ENCODE measurements at regions not wholly inside any gene's neighbourhood (a gene's known extent, or its start where the extent isn't known, plus 50 kb on each side); places are given as distances from the start of the nearest gene placed in this dataset.

DNA sequence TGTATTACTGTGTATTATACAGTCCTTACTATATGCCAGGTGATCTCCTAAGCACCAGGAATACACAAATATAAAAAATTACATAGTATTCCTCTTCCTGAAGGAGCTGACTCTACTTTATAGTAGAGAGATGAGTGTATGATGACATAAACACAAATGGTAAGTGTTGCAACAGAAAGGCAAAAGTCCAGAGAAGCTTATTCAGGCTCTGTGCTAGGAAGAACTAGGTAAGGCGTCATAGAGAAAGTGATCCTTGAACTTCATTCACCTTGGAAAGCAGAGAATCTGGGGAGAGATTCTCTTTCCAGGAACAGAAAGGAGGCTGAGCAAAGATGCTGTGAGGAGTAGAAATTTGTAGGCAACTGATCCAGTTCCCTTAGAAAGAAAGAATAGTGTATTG is 115.0 kb upstream of the KCNIP4 start:
- Histone ChIP-seq H3K79me2 (ENCODE audit: control insufficient read depth, insufficient read depth, low read length) (no peaks in the 10 kb centered on the region), H3K36me3 (ENCODE audit: control insufficient read depth, insufficient read depth, low read length) (no peaks in the 10 kb centered on the region), H3K79me1 (ENCODE audit: low read length) (no peaks in the 10 kb centered on the region), H2BK5ac (ENCODE audit: low read length) (no peak overlapping the region), H3K4me2 (ENCODE audit: low read length) (no peak overlapping the region), H3K27me3 (ENCODE audit: insufficient read depth, low read length, poor library complexity) (no peaks in the 10 kb centered on the region), H2BK120ac (ENCODE audit: low read depth, low read length) (no peak overlapping the region), H3K23ac (ENCODE audit: low read length) (no peak overlapping the region), H4K5ac (ENCODE audit: low read length) (no peak overlapping the region), H2BK15ac (replicated peaks; ENCODE audit: low read depth) (no peak overlapping the region), H4K8ac (ENCODE audit: low read depth, low read length) (no peak overlapping the region), H3K4me1 (ENCODE audit: control insufficient read depth, low read depth, low read length) (no peaks in the 10 kb centered on the region), H3K56ac (ENCODE audit: low read length) (no peak overlapping the region), H3K27ac (ENCODE audit: low read depth, low read length) (no peak overlapping the region), H3K9ac (ENCODE audit: low read length) (no peak overlapping the region), H3K4ac (ENCODE audit: low read depth, low read length) (no peak overlapping the region), H2AK5ac (ENCODE audit: low read length) (no peak overlapping the region), H3K4me3 (ENCODE audit: low read length) (no peak overlapping the region), H3K18ac (ENCODE audit: low read length) (no peak overlapping the region)
- WGBS (ENCODE audit: extremely low coverage, insufficient coverage, low lambda C conversion rate) = no CpG with 5 or more reads among the region's 1 CpG
- DNase-seq = no peak

DNA sequence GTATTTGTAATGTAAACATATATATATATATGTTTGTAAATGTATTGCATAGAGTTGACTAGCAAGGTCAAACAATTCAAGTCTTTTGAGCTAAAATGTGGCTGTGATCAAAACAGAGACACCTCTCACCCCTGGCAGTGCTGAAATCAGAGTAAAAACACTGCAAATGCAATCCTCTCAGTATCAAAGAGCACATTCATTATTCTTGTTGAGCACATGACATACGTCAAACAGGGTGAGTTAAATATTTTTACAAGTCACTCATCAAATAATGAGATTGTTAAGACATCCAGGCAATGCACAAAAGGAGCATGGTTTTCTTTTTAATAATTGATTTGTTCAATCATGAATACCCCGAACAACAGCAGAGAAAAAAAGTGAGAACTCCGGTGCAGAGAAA is 114.1 kb upstream of the KCNIP4 start:
- no peak overlapping the region for H3K27ac ChIP-seq (ENCODE audit: low read depth, low read length)
- H2BK15ac ChIP-seq (replicated peaks; ENCODE audit: low read depth) = no peak overlapping the region
- H4K8ac ChIP-seq (ENCODE audit: low read depth, low read length) = no peak overlapping the region
- no peaks in the 10 kb centered on the region for H3K36me3 ChIP-seq (ENCODE audit: control insufficient read depth, insufficient read depth, low read length)
- H3K4me3 ChIP-seq (ENCODE audit: low read length) = no peak overlapping the region
- WGBS (ENCODE audit: extremely low coverage, insufficient coverage, low lambda C conversion rate) = no CpG with 5 or more reads among the region's 3 CpGs
- H4K5ac ChIP-seq (ENCODE audit: low read length) = no peak overlapping the region
- H3K56ac ChIP-seq (ENCODE audit: low read length) = no peak overlapping the region
- H3K18ac ChIP-seq (ENCODE audit: low read length) = no peak overlapping the region
- H3K4ac ChIP-seq (ENCODE audit: low read depth, low read length) = no peak overlapping the region
- H3K79me1 ChIP-seq (ENCODE audit: low read length) = no peaks in the 10 kb centered on the region
- no peak for DNase-seq
- H2BK120ac ChIP-seq (ENCODE audit: low read depth, low read length) = no peak overlapping the region
- H2BK5ac ChIP-seq (ENCODE audit: low read length) = no peak overlapping the region
- H2AK5ac ChIP-seq (ENCODE audit: low read length) = no peak overlapping the region
- no peaks in the 10 kb centered on the region for H3K27me3 ChIP-seq (ENCODE audit: insufficient read depth, low read length, poor library complexity)
- H3K4me1 ChIP-seq (ENCODE audit: control insufficient read depth, low read depth, low read length) = no peaks in the 10 kb centered on the region
- H3K79me2 ChIP-seq (ENCODE audit: control insufficient read depth, insufficient read depth, low read length) = no peaks in the 10 kb centered on the region
- H3K9ac ChIP-seq (ENCODE audit: low read length) = no peak overlapping the region
- no peak overlapping the region for H3K23ac ChIP-seq (ENCODE audit: low read length)
- H3K4me2 ChIP-seq (ENCODE audit: low read length) = no peak overlapping the region

DNA sequence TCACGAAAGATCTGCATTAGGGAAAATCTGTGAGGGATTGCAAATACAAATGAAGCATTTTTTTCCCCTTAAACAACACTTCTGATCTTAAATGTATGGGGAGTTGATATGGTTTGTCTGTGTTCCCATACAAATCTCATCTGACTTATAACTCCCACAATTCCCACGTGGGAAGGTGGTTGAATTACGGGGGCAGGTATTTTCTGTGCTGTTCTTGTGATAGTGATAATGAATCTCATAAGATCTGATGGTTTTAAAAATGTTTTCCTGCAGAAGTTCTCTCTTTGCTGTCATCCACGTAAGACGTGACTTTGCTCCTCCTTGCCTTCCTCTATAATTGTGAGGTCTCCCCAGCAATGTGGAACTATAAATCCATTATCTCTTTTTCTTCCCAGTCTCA is 107.4 kb upstream of the KCNIP4 start:
- Histone ChIP-seq H4K8ac (ENCODE audit: low read depth, low read length) (no peak overlapping the region), H3K79me1 (ENCODE audit: low read length) (no peaks in the 10 kb centered on the region), H3K18ac (ENCODE audit: low read length) (no peak overlapping the region), H2AK5ac (ENCODE audit: low read length) (no peak overlapping the region), H3K23ac (ENCODE audit: low read length) (no peak overlapping the region), H3K36me3 (ENCODE audit: control insufficient read depth, insufficient read depth, low read length) (no peaks in the 10 kb centered on the region), H3K4me3 (ENCODE audit: low read length) (no peak overlapping the region), H3K79me2 (ENCODE audit: control insufficient read depth, insufficient read depth, low read length) (no peaks in the 10 kb centered on the region), H3K4me2 (ENCODE audit: low read length) (no peak overlapping the region), H3K4ac (ENCODE audit: low read depth, low read length) (no peak overlapping the region), H3K9ac (ENCODE audit: low read length) (no peak overlapping the region), H4K5ac (ENCODE audit: low read length) (no peak overlapping the region), H3K27ac (ENCODE audit: low read depth, low read length) (no peak overlapping the region), H2BK15ac (replicated peaks; ENCODE audit: low read depth) (no peak overlapping the region), H3K4me1 (ENCODE audit: control insufficient read depth, low read depth, low read length) (no peaks in the 10 kb centered on the region), H3K27me3 (ENCODE audit: insufficient read depth, low read length, poor library complexity) (no peaks in the 10 kb centered on the region), H2BK5ac (ENCODE audit: low read length) (no peak overlapping the region), H2BK120ac (ENCODE audit: low read depth, low read length) (no peak overlapping the region), H3K56ac (ENCODE audit: low read length) (no peak overlapping the region)
- no peak for DNase-seq
- WGBS (ENCODE audit: extremely low coverage, insufficient coverage, low lambda C conversion rate) = no CpG with 5 or more reads among the region's 5 CpGs

DNA sequence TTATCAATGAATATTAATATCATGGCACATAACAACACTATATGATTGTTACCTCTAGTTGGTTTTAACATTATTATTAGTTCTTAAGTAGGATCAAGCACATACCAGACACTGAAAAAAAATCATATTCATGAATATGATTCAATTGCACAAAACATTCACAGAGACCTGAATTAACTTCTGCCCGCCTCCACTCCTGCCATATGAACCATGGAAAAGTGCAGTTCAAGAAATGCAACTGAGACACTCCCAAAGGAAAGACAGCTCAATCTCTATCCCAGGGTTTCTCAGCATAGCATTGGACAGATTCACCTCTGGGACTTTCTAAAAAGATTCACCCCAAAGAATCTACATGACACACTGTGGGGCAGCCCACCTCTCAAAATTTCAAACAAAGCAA is 103.5 kb upstream of the KCNIP4 start:
- no peaks in the 10 kb centered on the region for H3K36me3 ChIP-seq (ENCODE audit: control insufficient read depth, insufficient read depth, low read length)
- H3K4me2 ChIP-seq (ENCODE audit: low read length) = no peak overlapping the region
- H2BK5ac ChIP-seq (ENCODE audit: low read length) = no peak overlapping the region
- no peak overlapping the region for H3K27ac ChIP-seq (ENCODE audit: low read depth, low read length)
- no peaks in the 10 kb centered on the region for H3K4me1 ChIP-seq (ENCODE audit: control insufficient read depth, low read depth, low read length)
- H3K79me1 ChIP-seq (ENCODE audit: low read length) = no peaks in the 10 kb centered on the region
- H2BK15ac ChIP-seq (replicated peaks; ENCODE audit: low read depth) = no peak overlapping the region
- no CpG with 5 or more reads among the region's 1 CpG for WGBS (ENCODE audit: extremely low coverage, insufficient coverage, low lambda C conversion rate)
- no peak overlapping the region for H3K4me3 ChIP-seq (ENCODE audit: low read length)
- H3K9ac ChIP-seq (ENCODE audit: low read length) = no peak overlapping the region
- H3K18ac ChIP-seq (ENCODE audit: low read length) = no peak overlapping the region
- H3K23ac ChIP-seq (ENCODE audit: low read length) = no peak overlapping the region
- no peak overlapping the region for H3K56ac ChIP-seq (ENCODE audit: low read length)
- no peak overlapping the region for H3K4ac ChIP-seq (ENCODE audit: low read depth, low read length)
- no peak overlapping the region for H4K8ac ChIP-seq (ENCODE audit: low read depth, low read length)
- no peaks in the 10 kb centered on the region for H3K27me3 ChIP-seq (ENCODE audit: insufficient read depth, low read length, poor library complexity)
- H2BK120ac ChIP-seq (ENCODE audit: low read depth, low read length) = no peak overlapping the region
- no peak overlapping the region for H4K5ac ChIP-seq (ENCODE audit: low read length)
- no peak for DNase-seq
- H3K79me2 ChIP-seq (ENCODE audit: control insufficient read depth, insufficient read depth, low read length) = no peaks in the 10 kb centered on the region
- H2AK5ac ChIP-seq (ENCODE audit: low read length) = no peak overlapping the region

DNA sequence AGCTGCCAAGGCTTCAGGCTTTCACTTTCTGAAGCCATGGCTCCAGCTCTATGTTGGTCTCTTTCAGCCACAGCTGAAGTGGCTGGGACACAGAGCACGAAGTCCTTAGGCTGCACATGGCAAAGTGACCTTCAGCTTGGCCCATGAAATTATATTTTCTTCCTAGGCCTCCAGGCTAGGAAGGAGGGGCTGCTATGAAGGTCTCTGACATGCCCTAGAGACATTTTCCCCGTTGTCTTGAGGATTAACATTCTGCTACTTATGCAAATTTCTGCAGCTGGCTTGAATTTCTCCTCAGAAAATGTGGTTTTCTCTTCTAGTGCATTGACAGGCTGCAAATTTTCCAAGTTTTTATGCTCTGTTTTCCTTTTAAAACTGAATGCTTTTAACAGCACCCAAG is 99.8 kb upstream of the KCNIP4 start:
- no peak for DNase-seq
- H2BK120ac ChIP-seq (ENCODE audit: low read depth, low read length) = no peak overlapping the region

DNA sequence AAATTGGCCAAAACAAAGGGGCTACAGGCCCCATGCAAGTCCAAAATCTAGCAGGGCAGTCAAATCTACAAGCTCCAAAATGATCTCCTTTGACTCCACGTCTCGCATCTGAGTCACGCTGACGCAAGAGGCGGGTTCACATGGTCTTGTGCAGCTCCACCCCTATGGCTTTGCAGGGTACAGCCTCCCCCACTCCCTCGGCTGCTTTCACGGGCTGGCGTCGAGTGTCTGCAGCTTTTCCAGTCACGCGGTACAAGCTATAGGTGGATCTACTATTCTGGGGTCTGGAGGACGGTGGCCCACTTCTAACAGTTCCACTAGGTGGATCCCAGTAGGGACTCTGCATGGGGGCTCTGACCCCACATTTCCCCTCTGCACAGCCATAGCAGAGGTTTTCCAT is 99.2 kb upstream of the KCNIP4 start:
- H2BK5ac ChIP-seq (ENCODE audit: low read length) = no peak overlapping the region
- no peak overlapping the region for H2AK5ac ChIP-seq (ENCODE audit: low read length)
- no CpG with 5 or more reads among the region's 12 CpGs for WGBS (ENCODE audit: extremely low coverage, insufficient coverage, low lambda C conversion rate)
- H3K4me1 ChIP-seq (ENCODE audit: control insufficient read depth, low read depth, low read length) = no peaks in the 10 kb centered on the region
- H3K36me3 ChIP-seq (ENCODE audit: control insufficient read depth, insufficient read depth, low read length) = no peaks in the 10 kb centered on the region
- DNase-seq = no peak
- no peaks in the 10 kb centered on the region for H3K79me1 ChIP-seq (ENCODE audit: low read length)
- no peak overlapping the region for H3K4me2 ChIP-seq (ENCODE audit: low read length)
- no peak overlapping the region for H3K18ac ChIP-seq (ENCODE audit: low read length)
- H3K27me3 ChIP-seq (ENCODE audit: insufficient read depth, low read length, poor library complexity) = no peaks in the 10 kb centered on the region
- no peak overlapping the region for H3K4ac ChIP-seq (ENCODE audit: low read depth, low read length)
- no peak overlapping the region for H4K5ac ChIP-seq (ENCODE audit: low read length)
- H3K27ac ChIP-seq (ENCODE audit: low read depth, low read length) = no peak overlapping the region
- no peaks in the 10 kb centered on the region for H3K79me2 ChIP-seq (ENCODE audit: control insufficient read depth, insufficient read depth, low read length)
- no peak overlapping the region for H3K9ac ChIP-seq (ENCODE audit: low read length)
- no peak overlapping the region for H3K56ac ChIP-seq (ENCODE audit: low read length)
- no peak overlapping the region for H3K23ac ChIP-seq (ENCODE audit: low read length)
- H4K8ac ChIP-seq (ENCODE audit: low read depth, low read length) = no peak overlapping the region
- no peak overlapping the region for H2BK120ac ChIP-seq (ENCODE audit: low read depth, low read length)
- no peak overlapping the region for H3K4me3 ChIP-seq (ENCODE audit: low read length)
- no peak overlapping the region for H2BK15ac ChIP-seq (replicated peaks; ENCODE audit: low read depth)

More for the DNA sequence above, 99.8 kb upstream of the KCNIP4 start:
- no peak overlapping the region for H4K8ac ChIP-seq (ENCODE audit: low read depth, low read length)
- no peak overlapping the region for H3K56ac ChIP-seq (ENCODE audit: low read length)
- H3K79me2 ChIP-seq (ENCODE audit: control insufficient read depth, insufficient read depth, low read length) = no peaks in the 10 kb centered on the region
- H4K5ac ChIP-seq (ENCODE audit: low read length) = no peak overlapping the region
- no peak overlapping the region for H3K23ac ChIP-seq (ENCODE audit: low read length)
- H3K79me1 ChIP-seq (ENCODE audit: low read length) = no peaks in the 10 kb centered on the region
- H2BK5ac ChIP-seq (ENCODE audit: low read length) = no peak overlapping the region
- no peak overlapping the region for H3K9ac ChIP-seq (ENCODE audit: low read length)
- H3K36me3 ChIP-seq (ENCODE audit: control insufficient read depth, insufficient read depth, low read length) = no peaks in the 10 kb centered on the region
- no peak overlapping the region for H3K27ac ChIP-seq (ENCODE audit: low read depth, low read length)
- H3K27me3 ChIP-seq (ENCODE audit: insufficient read depth, low read length, poor library complexity) = no peaks in the 10 kb centered on the region
- H3K18ac ChIP-seq (ENCODE audit: low read length) = no peak overlapping the region
- WGBS (ENCODE audit: extremely low coverage, insufficient coverage, low lambda C conversion rate) = no CpG with 5 or more reads among the region's 2 CpGs
- no peak overlapping the region for H3K4me2 ChIP-seq (ENCODE audit: low read length)
- no peak overlapping the region for H2BK15ac ChIP-seq (replicated peaks; ENCODE audit: low read depth)
- no peaks in the 10 kb centered on the region for H3K4me1 ChIP-seq (ENCODE audit: control insufficient read depth, low read depth, low read length)
- H3K4ac ChIP-seq (ENCODE audit: low read depth, low read length) = no peak overlapping the region
- no peak overlapping the region for H2AK5ac ChIP-seq (ENCODE audit: low read length)
- H3K4me3 ChIP-seq (ENCODE audit: low read length) = no peak overlapping the region

Data from mesendoderm (in vitro differentiated cells).